ENCODE measurements at regions not wholly inside any gene's neighbourhood (a gene's known extent, or its start where the extent isn't known, plus 50 kb on each side); places are given as distances from the start of the nearest gene placed in this dataset.

GRCh38 chr20:52401431-52401830, 209.9 kb upstream of the ZFP64 start:
- no peak for TF ChIP-seq CTCF (conservative IDR thresholded peaks at IDR 0.05; ENCODE audit: low read depth, low read length)
- no peak for TF ChIP-seq EZH2 (IDR thresholded peaks at IDR 0.05; ENCODE audit: borderline replicate concordance, low read depth, low read length, poor library complexity, severe bottlenecking)
